Endothelial cell of umbilical vein (primary cell): ENCODE measurements at regions not wholly inside any gene's neighbourhood (a gene's known extent, or its start where the extent isn't known, plus 50 kb on each side); places are given as distances from the start of the nearest gene placed in this dataset.

Source experiments
- BruUV-seq: library from RNA; stranded (reverse); fragments of 400-500 nt; replicated peaks from 2 replicates; lab custom pipeline; 2021; lab: Mats Ljungman, UMichigan
- CTCF ChIA-PET: fragments of 300-600, 350-600 bp; sonication (Branson Sonifier 250); formaldehyde crosslinking; loops from one replicate; lab custom pipeline; 2021; ENCODE audit warnings: antibody characterized with exemption, inconsistent platforms; lab: Charles Lee
- POLR2A ChIA-PET: fragments of 300-600, 350-600 bp; sonication (Branson Sonifier 250); formaldehyde crosslinking; loops from one replicate; lab custom pipeline; 2021; ENCODE audit warnings: antibody characterized with exemption, inconsistent platforms; lab: Charles Lee
- DNase-seq: peaks from one replicate; pipeline ENCODE4 v3.0.0-alpha.2; 2011; ENCODE audit warnings: low read depth, low spot score
- FAIRE-seq: peaks from 2 replicates; lab custom pipeline; 2011; peaks lifted over from hg19 to GRCh38; lab: Jason Lieb, UNC
- H2AFZ ChIP-seq: 2 replicates; pipeline ENCODE4 v1.6.0; 2012; ENCODE audit warnings: low read depth, low read length, control low read depth, inconsistent platforms
- H3K27ac ChIP-seq: 2 replicates; pipeline ENCODE4 v1.5.1; 2011; ENCODE audit warnings: low read depth, mild to moderate bottlenecking, control low read depth, low read length, moderate library complexity; ENCODE audit not compliant: insufficient read depth
- H3K27me3 ChIP-seq, 2 experiments: 2 replicates each; pipeline versions ENCODE4 v1.6.0 to v1.6.1; 2011; ENCODE audit warnings: low read length in 2 of 2, mixed read lengths in 1 of 2; ENCODE audit not compliant: control insufficient read depth in 2 of 2, insufficient read depth in 2 of 2
- H3K36me3 ChIP-seq, 2 experiments: 2 replicates in 1 of 2; 3 replicates in 1 of 2; pipeline ENCODE4 v1.5.1; 2011; ENCODE audit warnings: low read length in 2 of 2, mild to moderate bottlenecking in 1 of 2, moderate library complexity in 1 of 2; ENCODE audit not compliant: control insufficient read depth in 2 of 2, insufficient read depth in 2 of 2; ENCODE audit errors: extremely low read depth in 1 of 2
- H3K4me1 ChIP-seq: 3 replicates; pipeline ENCODE4 v1.5.1; 2011; ENCODE audit warnings: mild to moderate bottlenecking, low read length; ENCODE audit not compliant: control insufficient read depth, insufficient read depth; ENCODE audit errors: extremely low read depth
- H3K4me2 ChIP-seq: 2 replicates; pipeline ENCODE4 v1.6.1; 2011; ENCODE audit warnings: low read length, control low read depth, mixed read lengths; ENCODE audit not compliant: insufficient read depth
- H3K4me3 ChIP-seq, 3 experiments: fragments of 200-600 bp in 1 of 3; sonication (generic), shearing (Covaris generic) in 1 of 3; replicated peaks in 1 of 3; 2 replicates each; pipeline ENCODE4 v1.5.1; 2011 to 2016; ENCODE audit warnings: control low read depth in 3 of 3, low read length in 3 of 3, mild to moderate bottlenecking in 2 of 3, inconsistent platforms in 1 of 3, low read depth in 1 of 3, moderate library complexity in 1 of 3; ENCODE audit not compliant: insufficient read depth in 1 of 3
- H3K79me2 ChIP-seq: 2 replicates; pipeline ENCODE4 v1.6.0; 2012; ENCODE audit warnings: low read length, inconsistent platforms; ENCODE audit not compliant: control insufficient read depth, insufficient read depth
- H3K9ac ChIP-seq: replicated peaks from 2 replicates; pipeline ENCODE3; 2011; ENCODE audit warnings: low read length, control low read depth; ENCODE audit not compliant: insufficient read depth; ENCODE audit errors: extremely low read depth
- H3K9me1 ChIP-seq: replicated peaks from 3 replicates; pipeline ENCODE4 v1.6.0; 2011; ENCODE audit warnings: mild to moderate bottlenecking, low read length; ENCODE audit not compliant: control insufficient read depth, insufficient read depth; ENCODE audit errors: extremely low read depth
- H3K9me3 ChIP-seq: replicated peaks from 2 replicates; pipeline ENCODE4 v1.5.1; 2012; ENCODE audit warnings: low read length, inconsistent platforms; ENCODE audit not compliant: control insufficient read depth, insufficient read depth
- H4K20me1 ChIP-seq: replicated peaks from 2 replicates; pipeline ENCODE3; 2011; ENCODE audit warnings: mild to moderate bottlenecking, low read length; ENCODE audit not compliant: control insufficient read depth, insufficient read depth; ENCODE audit errors: extremely low read depth
- CTCF ChIP-seq, 2 donors: IDR thresholded peaks; 1 replicate in 1 of 2; 2 replicates in 1 of 2; pipeline ENCODE4 v1.5.1; 2011; ENCODE audit warnings: low read length in 2 of 2, mild to moderate bottlenecking in 2 of 2, moderate library complexity in 2 of 2, control low read depth in 1 of 2, inconsistent platforms in 1 of 2, low read depth in 1 of 2; ENCODE audit not compliant: insufficient read depth in 1 of 2; ENCODE audit errors: extremely low read depth in 1 of 2
- EZH2 ChIP-seq: IDR thresholded peaks from 2 replicates; pipeline ENCODE4 v1.6.1; 2012; ENCODE audit warnings: borderline replicate concordance, low read depth, mild to moderate bottlenecking, moderate library complexity, low read length, inconsistent platforms; ENCODE audit not compliant: severe bottlenecking
- FOS ChIP-seq: IDR thresholded peaks from 2 replicates; pipeline ENCODE4 v1.6.1; 2011; ENCODE audit warnings: mild to moderate bottlenecking, low read length, moderate library complexity, borderline replicate concordance; ENCODE audit not compliant: insufficient read depth
- GATA2 ChIP-seq: IDR thresholded peaks from 2 replicates; pipeline ENCODE4 v1.7.0; 2011; ENCODE audit warnings: low read depth, mild to moderate bottlenecking, moderate library complexity, mixed read lengths, low read length; ENCODE audit not compliant: insufficient read length, insufficient read depth
- JUN ChIP-seq: IDR thresholded peaks from 2 replicates; pipeline ENCODE4 v1.6.1; 2011; ENCODE audit warnings: borderline replicate concordance, low read depth; ENCODE audit not compliant: insufficient read length, insufficient read depth
- MAX ChIP-seq: IDR thresholded peaks from 2 replicates; pipeline ENCODE4 v1.6.1; 2011; ENCODE audit not compliant: insufficient read depth, insufficient read length
- MYC ChIP-seq: IDR thresholded peaks from one replicate; pipeline ENCODE4 v1.6.1; 2011; ENCODE audit warnings: mild to moderate bottlenecking, low read depth, low read length
- POLR2A ChIP-seq: IDR thresholded peaks from 2 replicates; pipeline ENCODE4 v1.6.1; 2012; ENCODE audit warnings: low read depth, mild to moderate bottlenecking, control low read depth, low read length
- POLR2AphosphoS5 ChIP-seq: IDR thresholded peaks from 2 replicates; pipeline ENCODE4 v1.6.1; 2012; ENCODE audit warnings: low read depth, mild to moderate bottlenecking, control low read depth, low read length, moderate library complexity; ENCODE audit not compliant: insufficient read depth
- dilution Hi-C: fragments of 300-500 bp; cut with MboI; formaldehyde crosslinking; loops from one replicate; pipeline ENCODE4 v1.15.0; 2019; ENCODE audit warnings: low sequenced_read_pairs; ENCODE audit not compliant: extremely low pct_ligation_motif_present
- intact Hi-C: fragments of 100-400 bp; cut with micrococcal nuclease; formaldehyde crosslinking; loops from one replicate; pipeline ENCODE4 v1.10.0; 2022

- TF ChIP-seq JUN, result no peak
- no peak for TF ChIP-seq MYC
- TF ChIP-seq GATA2, result no peak
- TF ChIP-seq POLR2A, result no peak
- TF ChIP-seq MAX, result no peak
- TF ChIP-seq FOS, result no peak
- no peak for TF ChIP-seq POLR2AphosphoS5
- TF ChIP-seq CTCF (IDR thresholded peaks at IDR 0.05; ENCODE audit: extremely low read depth in 1 of 2, insufficient read depth in 1 of 2, low read depth in 1 of 2, low read length in 2 of 2), result no peak
- no peak for TF ChIP-seq EZH2
- POLR2A ChIA-PET, result no interaction called here
- H3K36me3 ChIP-seq, result no peaks in the 10 kb centered on the region
- H2AFZ ChIP-seq, result no peak overlapping the region
- no peaks in the 10 kb centered on the region for H3K79me2 ChIP-seq
- FAIRE-seq (no peak), DNase-seq (no peak)
- no peak overlapping the region for H3K27ac ChIP-seq
- H3K9ac ChIP-seq, result no peak overlapping the region
- no peaks in the 10 kb centered on the region for H3K4me1 ChIP-seq
- CTCF ChIA-PET, result no interaction called here
- intact Hi-C loops (no loop called here), dilution Hi-C loops (no loop called here)
- no TSS peak for BruUV-seq
- H3K9me1 ChIP-seq, result no peaks in the 10 kb centered on the region
- no peak overlapping the region for H3K4me3 ChIP-seq
- peaks cover 12 to 17% of the 10 kb centered on the region in 2 experiments for H3K27me3 ChIP-seq
- no peak overlapping the region for H3K4me2 ChIP-seq
- no peaks in the 10 kb centered on the region for H4K20me1 ChIP-seq
- H3K9me3 ChIP-seq, result no peaks in the 10 kb centered on the region
These were observed 135.1 kb upstream of the MAGI3 start for GRCh38 chr1:113255038-113255719.
